IMR-90 (cell line): ENCODE measurements at regions not wholly inside any gene's neighbourhood (a gene's known extent, or its start where the extent isn't known, plus 50 kb on each side); places are given as distances from the start of the nearest gene placed in this dataset.
A peak's percentile ranks its signal among the peaks of the same experiment; 100 is the strongest.

Experiments used
- ATAC-seq: fragments of 200-7000 bp; cut with Tn5 transposase; 2 replicates; pipeline ENCODE4 v1.9.1; 2020; ENCODE audit warnings: low read depth, mild to moderate bottlenecking, moderate library complexity
- BruUV-seq: library from RNA; stranded (reverse); fragments of 400-500 nt; replicated peaks from 2 replicates; lab custom pipeline; 2021; lab: Mats Ljungman, UMichigan
- CTCF ChIA-PET: fragments of 300-600 bp; formaldehyde crosslinking; extraction: SDS; loops from one replicate; lab custom pipeline; 2021; ENCODE audit warnings: antibody characterized with exemption; lab: Yijun Ruan, JAX
- POLR2A ChIA-PET: fragments of 300-600 bp; sonication (Branson Sonifier 250); formaldehyde crosslinking; loops from one replicate; lab custom pipeline; 2022; ENCODE audit warnings: antibody characterized with exemption; ENCODE audit not compliant: unreplicated experiment; lab: Charles Lee
- DNase-seq: peaks from one replicate; pipeline ENCODE4 v3.0.0; 2013
- H2AFZ ChIP-seq: replicated peaks from 2 replicates; pipeline ENCODE3; 2013; ENCODE audit warnings: low read length, mild to moderate bottlenecking; ENCODE audit not compliant: poor library complexity
- H2AK5ac ChIP-seq: 2 replicates; pipeline ENCODE4 v1.6.1; 2013; ENCODE audit warnings: low read depth, low read length, inconsistent platforms
- H2AK9ac ChIP-seq: replicated peaks from 2 replicates; pipeline ENCODE3; 2013; ENCODE audit warnings: mild to moderate bottlenecking, low read depth, low read length, moderate library complexity; ENCODE audit not compliant: poor library complexity
- H2BK120ac ChIP-seq: 2 replicates; pipeline ENCODE4 v1.6.1; 2013; ENCODE audit warnings: low read depth, low read length, inconsistent platforms
- H2BK15ac ChIP-seq: 3 replicates; pipeline ENCODE4 v1.6.1; 2013; ENCODE audit warnings: low read depth, low read length, inconsistent platforms
- H2BK20ac ChIP-seq: 2 replicates; pipeline ENCODE4 v1.6.1; 2013; ENCODE audit warnings: low read depth, mild to moderate bottlenecking, inconsistent platforms, low read length, moderate library complexity
- H2BK5ac ChIP-seq: 2 replicates; pipeline ENCODE4 v1.6.1; 2013; ENCODE audit warnings: mild to moderate bottlenecking, low read depth, low read length, inconsistent platforms; ENCODE audit not compliant: poor library complexity, severe bottlenecking
- H3K14ac ChIP-seq: replicated peaks from 2 replicates; pipeline ENCODE4 v1.6.1; 2013; ENCODE audit warnings: low read depth, low read length, inconsistent platforms
- H3K18ac ChIP-seq: 2 replicates; pipeline ENCODE4 v1.6.1; 2013; ENCODE audit warnings: low read depth, low read length, control low read depth
- H3K23ac ChIP-seq: 2 replicates; pipeline ENCODE4 v1.6.1; 2013; ENCODE audit warnings: low read depth, low read length, inconsistent platforms
- H3K27ac ChIP-seq: 2 replicates; pipeline ENCODE4 v1.5.1; 2013; ENCODE audit warnings: mild to moderate bottlenecking, control low read depth, low read length; ENCODE audit not compliant: insufficient read depth
- H3K27me3 ChIP-seq: 2 replicates; pipeline ENCODE4 v1.6.1; 2013; ENCODE audit warnings: low read length; ENCODE audit not compliant: control insufficient read depth, insufficient read depth
- H3K36me3 ChIP-seq: 2 replicates; pipeline ENCODE4 v1.6.1; 2013; ENCODE audit warnings: low read length, mixed read lengths; ENCODE audit not compliant: control insufficient read depth, insufficient read depth
- H3K4ac ChIP-seq: 2 replicates; pipeline ENCODE4 v1.6.1; 2013; ENCODE audit warnings: low read depth, low read length, inconsistent platforms
- H3K4me1 ChIP-seq: 2 replicates; pipeline ENCODE4 v1.6.1; 2013; ENCODE audit warnings: low read length, mixed read lengths; ENCODE audit not compliant: control insufficient read depth, insufficient read depth
- H3K4me2 ChIP-seq: 2 replicates; pipeline ENCODE4 v1.6.1; 2013; ENCODE audit warnings: low read depth, mild to moderate bottlenecking, control low read depth, low read length, moderate library complexity
- H3K4me3 ChIP-seq: 2 replicates; pipeline ENCODE4 v1.5.1; 2013; ENCODE audit warnings: low read depth, mild to moderate bottlenecking, control low read depth, low read length, moderate library complexity; ENCODE audit not compliant: insufficient read depth
- H3K56ac ChIP-seq: 2 replicates; pipeline ENCODE4 v1.6.1; 2013; ENCODE audit warnings: low read length, inconsistent platforms; ENCODE audit not compliant: insufficient read depth; ENCODE audit errors: extremely low read depth
- H3K79me1 ChIP-seq, 2 experiments: 2 replicates each; pipeline ENCODE4 v1.6.1; 2013; ENCODE audit warnings: low read length in 2 of 2, inconsistent platforms in 1 of 2, low read depth in 1 of 2
- H3K9ac ChIP-seq: 2 replicates; pipeline ENCODE4 v1.6.1; 2013; ENCODE audit warnings: low read depth, low read length, control low read depth
- H3K9me1 ChIP-seq: 2 replicates; pipeline ENCODE4 v1.6.1; 2013; ENCODE audit warnings: low read length, inconsistent platforms; ENCODE audit not compliant: insufficient read depth
- H3K9me3 ChIP-seq: 2 replicates; pipeline ENCODE4 v1.6.1; 2013; ENCODE audit warnings: low read length; ENCODE audit not compliant: control insufficient read depth, insufficient read depth
- H4K20me1 ChIP-seq: 2 replicates; pipeline ENCODE4 v1.6.1; 2013; ENCODE audit warnings: low read length, inconsistent platforms; ENCODE audit not compliant: insufficient read depth
- H4K5ac ChIP-seq: 2 replicates; pipeline ENCODE4 v1.6.1; 2013; ENCODE audit warnings: mild to moderate bottlenecking, low read depth, low read length, control low read depth
- H4K8ac ChIP-seq, 2 experiments: 2 replicates each; pipeline ENCODE4 v1.6.1; 2013; ENCODE audit warnings: low read depth in 2 of 2, low read length in 2 of 2, control low read depth in 1 of 2, inconsistent platforms in 1 of 2
- H4K91ac ChIP-seq: 2 replicates; pipeline ENCODE4 v1.6.1; 2013; ENCODE audit warnings: low read depth, low read length, inconsistent platforms; ENCODE audit not compliant: insufficient read depth
- CEBPB ChIP-seq: IDR thresholded peaks from 2 replicates; pipeline ENCODE4 v1.6.1; 2012; ENCODE audit warnings: low read depth, low read length, improper control_type of control experiment
- MAFK ChIP-seq: IDR thresholded peaks from 2 replicates; pipeline ENCODE4 v1.6.1; 2012; ENCODE audit warnings: low read depth, low read length, improper control_type of control experiment
- MAZ ChIP-seq: IDR thresholded peaks from 2 replicates; pipeline ENCODE4 v1.6.1; 2012; ENCODE audit warnings: low read depth, mild to moderate bottlenecking, low read length, improper control_type of control experiment, moderate library complexity, borderline replicate concordance
- MXI1 ChIP-seq: IDR thresholded peaks from 2 replicates; pipeline ENCODE4 v1.6.1; 2012; ENCODE audit warnings: low read depth, mild to moderate bottlenecking, low read length, moderate library complexity, borderline replicate concordance
- POLR2A ChIP-seq: IDR thresholded peaks from 2 replicates; pipeline ENCODE4 v1.6.1; 2012; ENCODE audit warnings: mild to moderate bottlenecking, low read depth, low read length
- RAD21 ChIP-seq: IDR thresholded peaks from 2 replicates; pipeline ENCODE4 v1.6.1; 2012; ENCODE audit warnings: low read length, improper control_type of control experiment
- RCOR1 ChIP-seq: IDR thresholded peaks from 2 replicates; pipeline ENCODE4 v1.6.1; 2012; ENCODE audit warnings: mild to moderate bottlenecking, low read length, improper control_type of control experiment; ENCODE audit not compliant: insufficient replicate concordance
- RFX5 ChIP-seq: IDR thresholded peaks from 2 replicates; pipeline ENCODE4 v1.8.0; 2012; ENCODE audit warnings: low read depth, mild to moderate bottlenecking, low read length, moderate library complexity
- SMC3 ChIP-seq: fragments of 150-350 bp; IDR thresholded peaks from 2 replicates; pipeline ENCODE4 v1.6.1; 2016; ENCODE audit warnings: low read depth, mild to moderate bottlenecking, antibody characterized with exemption, low read length, moderate library complexity
- WGBS, 2 experiments: methylation state at CpG; one replicate each; pipeline versions ENCODE4 v1.1.5 to v1.1.7; 2013; ENCODE audit warnings: missing lambda C conversion rate in 2 of 2; ENCODE audit not compliant: insufficient read length in 1 of 2; ENCODE audit errors: extremely low coverage in 2 of 2; 5-methylcytosine and 5-hydroxymethylcytosine counted together
- dilution Hi-C: fragments of 300-500 bp; cut with HindIII; formaldehyde crosslinking; loops from one replicate; pipeline ENCODE4 v1.14.3; 2018; ENCODE audit warnings: low sequenced_read_pairs; ENCODE audit not compliant: unreplicated experiment
- in situ Hi-C: fragments of 300-500 bp; cut with MboI; formaldehyde crosslinking; loops from 3 replicates; pipeline ENCODE4 v1.14.3; 2019; ENCODE audit warnings: low sequenced_read_pairs, inconsistent platforms, mixed read lengths
- intact Hi-C: fragments of 100-400 bp; cut with micrococcal nuclease; formaldehyde crosslinking; loops from 2 replicates; pipeline ENCODE4 v1.10.0; 2022
- TF ChIP-seq, protein P1 (sequence below): conservative IDR thresholded peaks from 2 replicates; pipeline ENCODE4 v1.5.1; 2012; ENCODE audit warnings: mild to moderate bottlenecking, low read depth, low read length, improper control_type of control experiment

DNA sequence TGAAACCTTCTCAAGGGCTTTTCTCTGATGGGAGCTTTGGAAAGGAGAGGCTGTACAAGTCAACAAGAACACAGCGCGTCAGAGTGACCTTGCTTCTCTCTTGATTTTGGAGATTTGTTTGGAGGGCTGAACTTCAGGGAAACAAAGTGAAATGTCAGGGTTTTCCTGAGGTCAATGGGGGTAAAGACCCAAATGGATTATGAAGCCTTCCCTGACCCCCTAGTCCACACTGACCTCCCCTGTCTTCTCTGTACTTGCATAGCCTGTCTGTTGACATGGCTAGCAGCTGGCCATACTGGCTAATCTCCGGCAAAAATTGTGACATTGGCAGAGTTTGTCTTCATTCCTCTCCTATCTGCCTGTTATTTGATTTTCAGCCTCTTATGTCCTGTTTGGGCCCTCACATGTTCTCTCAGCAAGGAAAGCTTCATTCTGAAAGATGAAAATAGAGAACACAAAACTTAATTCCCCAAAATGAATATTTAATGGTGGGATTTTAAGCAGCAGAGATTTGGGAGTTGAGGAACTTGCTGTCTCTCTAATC, 149.3 kb upstream of the HAAO start:
- Histone ChIP-seq H3K4me1 (no peaks in the 10 kb centered on the region; the same call in 1 of the 2 replicates), H2AFZ (no peak overlapping the region), H3K27ac (no peak overlapping the region), H4K20me1 (no peaks in the 10 kb centered on the region), H3K9me1 (no peaks in the 10 kb centered on the region), H2AK5ac (no peak overlapping the region), H2BK20ac (no peak overlapping the region), H2BK15ac (no peak overlapping the region), H3K4me2 (no peak overlapping the region), H3K18ac (no peak overlapping the region), H3K9ac (no peak overlapping the region), H3K36me3 (no peaks in the 10 kb centered on the region), H3K23ac (no peak overlapping the region), H3K56ac (no peak overlapping the region), H2BK5ac (no peak overlapping the region), H2AK9ac (no peak overlapping the region), H3K4me3 (no peak overlapping the region), H4K5ac (no peak overlapping the region), H4K91ac (0 out of 2 replicates have a peak overlapping the region, but pooled peaks have one; percentile 0), H4K8ac (no peak overlapping the region), H3K27me3 (no peaks in the 10 kb centered on the region), H3K4ac (no peak overlapping the region), H2BK120ac (no peak overlapping the region), H3K14ac (no peak overlapping the region), H3K9me3 (no peaks in the 10 kb centered on the region), H3K79me1 (no peaks in the 10 kb centered on the region)
- BruUV-seq: no TSS peak
- TF ChIP-seq CEBPB (no peak), MAZ (no peak), RFX5 (no peak), MXI1 (no peak), SMC3 (no peak), MAFK (no peak), RCOR1 (no peak), POLR2A (no peak), RAD21 (no peak)
- TF ChIP-seq, protein P1, sequence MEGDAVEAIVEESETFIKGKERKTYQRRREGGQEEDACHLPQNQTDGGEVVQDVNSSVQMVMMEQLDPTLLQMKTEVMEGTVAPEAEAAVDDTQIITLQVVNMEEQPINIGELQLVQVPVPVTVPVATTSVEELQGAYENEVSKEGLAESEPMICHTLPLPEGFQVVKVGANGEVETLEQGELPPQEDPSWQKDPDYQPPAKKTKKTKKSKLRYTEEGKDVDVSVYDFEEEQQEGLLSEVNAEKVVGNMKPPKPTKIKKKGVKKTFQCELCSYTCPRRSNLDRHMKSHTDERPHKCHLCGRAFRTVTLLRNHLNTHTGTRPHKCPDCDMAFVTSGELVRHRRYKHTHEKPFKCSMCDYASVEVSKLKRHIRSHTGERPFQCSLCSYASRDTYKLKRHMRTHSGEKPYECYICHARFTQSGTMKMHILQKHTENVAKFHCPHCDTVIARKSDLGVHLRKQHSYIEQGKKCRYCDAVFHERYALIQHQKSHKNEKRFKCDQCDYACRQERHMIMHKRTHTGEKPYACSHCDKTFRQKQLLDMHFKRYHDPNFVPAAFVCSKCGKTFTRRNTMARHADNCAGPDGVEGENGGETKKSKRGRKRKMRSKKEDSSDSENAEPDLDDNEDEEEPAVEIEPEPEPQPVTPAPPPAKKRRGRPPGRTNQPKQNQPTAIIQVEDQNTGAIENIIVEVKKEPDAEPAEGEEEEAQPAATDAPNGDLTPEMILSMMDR: no peak
- intact Hi-C loops (no loop called here), in situ Hi-C loops (no loop called here), dilution Hi-C loops (no loop called here)
- ChIA-PET CTCF (no interaction called here), POLR2A (no interaction called here)
- 100% methylated on average over 1 of the region's 3 CpGs; no CpG with 5 or more reads in 1 of the 2 experiments for WGBS, 2 experiments
- DNase-seq (no peak), ATAC-seq (no peak)
